ENCODE measurements at regions not wholly inside any gene's neighbourhood (a gene's known extent, or its start where the extent isn't known, plus 50 kb on each side); places are given as distances from the start of the nearest gene placed in this dataset.

DNA sequence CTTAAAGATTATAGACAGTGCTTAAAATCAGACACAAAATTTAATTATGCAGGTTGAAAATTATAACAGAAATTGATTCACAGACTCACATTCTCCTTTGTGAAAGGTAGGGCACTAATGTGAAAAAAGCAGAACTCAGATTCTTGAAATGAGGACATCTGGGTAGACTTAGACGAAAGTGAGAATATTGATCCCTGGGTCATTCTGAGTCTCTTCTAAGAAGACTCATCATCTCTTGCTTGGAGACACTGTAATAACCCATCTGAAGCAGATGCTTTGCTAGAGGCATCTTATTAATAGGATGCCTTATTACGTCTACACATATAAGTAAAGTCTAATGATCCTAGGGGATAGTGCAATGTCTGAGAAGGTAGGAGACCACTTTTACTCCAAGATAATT, 274.4 kb downstream of the HINT1 start:
- no peak overlapping the region for H3K9ac ChIP-seq (ENCODE audit: low read length)

DNA sequence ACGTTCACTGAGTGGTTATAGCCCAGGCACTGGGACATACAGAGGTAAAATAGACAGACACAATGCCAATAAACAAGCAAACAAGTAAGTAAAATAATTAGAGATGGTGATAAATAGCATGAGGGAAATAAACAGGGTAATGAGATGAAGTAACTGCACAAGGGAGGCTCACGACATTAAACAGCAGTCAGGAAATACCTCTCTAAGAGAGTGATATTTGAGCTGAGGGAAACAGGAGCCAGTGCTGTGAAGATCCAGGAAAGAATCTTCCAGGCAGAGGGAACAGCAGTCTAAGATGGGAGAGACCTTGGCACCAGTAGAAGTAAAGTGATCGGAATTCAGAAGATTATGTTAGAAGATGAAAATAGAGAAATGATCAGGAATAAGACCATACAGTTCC, 279.4 kb downstream of the HINT1 start:
- Histone ChIP-seq H3K27ac (ENCODE audit: low read depth, low read length) (no peak overlapping the region), H3K27me3 (ENCODE audit: control insufficient read depth, insufficient read depth, low read length) (no peaks in the 10 kb centered on the region), H3K9ac (ENCODE audit: low read length) (no peak overlapping the region), H3K9me3 (ENCODE audit: control insufficient read depth, insufficient read depth, low read depth, low read length) (no peaks in the 10 kb centered on the region), H3K36me3 (ENCODE audit: control insufficient read depth, insufficient read depth, low read length) (no peaks in the 10 kb centered on the region), H3K4me3 (ENCODE audit: low read depth, low read length) (no peak overlapping the region), H3K4me1 (ENCODE audit: control insufficient read depth, insufficient read depth, low read length) (peaks cover 14% of the 10 kb centered on the region; the same call in 1 of the 2 replicates)

More for the DNA sequence above, 274.4 kb downstream of the HINT1 start:
- peaks cover 9% of the 10 kb centered on the region; the same call in 1 of the 2 replicates for H3K4me1 ChIP-seq (ENCODE audit: control insufficient read depth, insufficient read depth, low read length)
- H3K27ac ChIP-seq (ENCODE audit: low read depth, low read length): no peak overlapping the region
- no peaks in the 10 kb centered on the region for H3K36me3 ChIP-seq (ENCODE audit: control insufficient read depth, insufficient read depth, low read length)
- H3K9me3 ChIP-seq (ENCODE audit: control insufficient read depth, insufficient read depth, low read depth, low read length): no peaks in the 10 kb centered on the region
- no peak overlapping the region for H3K4me3 ChIP-seq (ENCODE audit: low read depth, low read length)
- no peaks in the 10 kb centered on the region for H3K27me3 ChIP-seq (ENCODE audit: control insufficient read depth, insufficient read depth, low read length)

DNA sequence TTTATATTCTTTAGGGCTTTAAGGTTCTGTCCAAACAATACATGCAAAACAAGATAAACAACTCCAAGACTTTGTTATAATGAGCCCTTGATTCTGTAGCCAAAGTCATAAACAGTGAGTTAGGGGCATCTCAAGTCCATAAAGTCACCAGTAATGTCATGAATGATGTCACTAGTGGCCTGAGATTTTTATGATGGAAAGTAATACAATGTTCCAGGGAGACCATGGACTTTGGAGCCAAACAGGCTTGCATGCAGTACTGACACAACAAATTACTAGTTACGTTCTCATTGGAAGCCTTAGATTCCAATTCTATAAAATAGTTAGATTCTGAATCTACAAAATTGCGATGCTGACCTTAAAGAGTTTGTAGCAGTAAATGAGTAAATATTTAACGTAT, 280.0 kb downstream of the HINT1 start:
- Histone ChIP-seq H3K9me3 (ENCODE audit: control insufficient read depth, insufficient read depth, low read depth, low read length) (no peaks in the 10 kb centered on the region), H3K9ac (ENCODE audit: low read length) (no peak overlapping the region)

DNA sequence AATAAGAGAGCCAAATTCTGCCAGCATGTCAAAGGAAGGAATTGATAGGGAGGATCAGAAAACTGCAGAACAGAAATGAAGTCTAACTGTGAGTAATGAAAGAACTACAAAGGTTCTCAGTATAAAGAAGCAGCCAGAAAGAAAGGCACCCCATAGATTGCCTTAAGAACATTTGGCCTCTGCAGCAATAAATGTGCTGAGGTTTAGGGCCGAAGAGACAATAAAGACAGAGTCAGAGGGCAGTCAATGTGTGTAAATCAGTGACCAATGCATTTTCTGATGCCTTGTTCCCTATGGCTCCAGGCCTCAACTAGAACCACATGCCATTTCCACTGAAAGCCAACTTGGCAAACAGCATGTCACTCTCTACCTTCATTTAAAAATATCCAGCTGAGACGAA, 281.0 kb downstream of the HINT1 start:
- Histone ChIP-seq H3K9me3 (ENCODE audit: control insufficient read depth, insufficient read depth, low read depth, low read length) (0 out of 2 replicates have a peak, but pooled peaks cover 4% of the 10 kb centered on the region), H3K4me3 (ENCODE audit: low read depth, low read length) (no peak overlapping the region), H3K4me1 (ENCODE audit: control insufficient read depth, insufficient read depth, low read length) (peaks cover 14% of the 10 kb centered on the region; the same call in 1 of the 2 replicates), H3K9ac (ENCODE audit: low read length) (no peak overlapping the region), H3K27me3 (ENCODE audit: control insufficient read depth, insufficient read depth, low read length) (no peaks in the 10 kb centered on the region), H3K36me3 (ENCODE audit: control insufficient read depth, insufficient read depth, low read length) (no peaks in the 10 kb centered on the region), H3K27ac (ENCODE audit: low read depth, low read length) (no peak overlapping the region)

More for the DNA sequence above, 280.0 kb downstream of the HINT1 start:
- H3K27me3 ChIP-seq (ENCODE audit: control insufficient read depth, insufficient read depth, low read length): no peaks in the 10 kb centered on the region
- no peak overlapping the region for H3K4me3 ChIP-seq (ENCODE audit: low read depth, low read length)
- H3K36me3 ChIP-seq (ENCODE audit: control insufficient read depth, insufficient read depth, low read length): no peaks in the 10 kb centered on the region
- peaks cover 14% of the 10 kb centered on the region; the same call in 1 of the 2 replicates for H3K4me1 ChIP-seq (ENCODE audit: control insufficient read depth, insufficient read depth, low read length)
- no peak overlapping the region for H3K27ac ChIP-seq (ENCODE audit: low read depth, low read length)

DNA sequence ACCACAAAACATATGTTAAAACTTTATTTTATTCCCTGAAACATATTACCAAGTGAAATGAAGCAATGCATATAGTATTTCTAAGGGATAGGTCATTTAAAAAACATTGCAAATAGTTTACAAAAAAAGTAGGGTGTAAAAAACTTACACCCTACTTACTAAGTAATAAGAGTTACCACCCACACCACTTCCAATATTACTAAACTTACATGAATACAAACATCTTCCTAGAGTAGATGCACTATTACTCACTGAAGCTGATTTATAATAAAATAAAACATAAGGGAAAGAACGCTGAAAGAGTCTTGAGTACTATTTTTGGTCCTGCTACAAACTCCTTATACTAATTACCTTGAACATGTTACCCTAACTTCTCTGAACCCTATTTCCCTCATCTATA, 289.4 kb downstream of the HINT1 start:
- Histone ChIP-seq H3K27me3 (ENCODE audit: control insufficient read depth, insufficient read depth, low read length) (no peaks in the 10 kb centered on the region), H3K4me3 (ENCODE audit: low read depth, low read length) (no peak overlapping the region), H3K9me3 (ENCODE audit: control insufficient read depth, insufficient read depth, low read depth, low read length) (peaks cover 9% of the 10 kb centered on the region; the same call in 1 of the 2 replicates), H3K9ac (ENCODE audit: low read length) (no peak overlapping the region), H3K27ac (ENCODE audit: low read depth, low read length) (no peak overlapping the region), H3K36me3 (ENCODE audit: control insufficient read depth, insufficient read depth, low read length) (no peaks in the 10 kb centered on the region), H3K4me1 (ENCODE audit: control insufficient read depth, insufficient read depth, low read length) (peaks cover 8% of the 10 kb centered on the region)

DNA sequence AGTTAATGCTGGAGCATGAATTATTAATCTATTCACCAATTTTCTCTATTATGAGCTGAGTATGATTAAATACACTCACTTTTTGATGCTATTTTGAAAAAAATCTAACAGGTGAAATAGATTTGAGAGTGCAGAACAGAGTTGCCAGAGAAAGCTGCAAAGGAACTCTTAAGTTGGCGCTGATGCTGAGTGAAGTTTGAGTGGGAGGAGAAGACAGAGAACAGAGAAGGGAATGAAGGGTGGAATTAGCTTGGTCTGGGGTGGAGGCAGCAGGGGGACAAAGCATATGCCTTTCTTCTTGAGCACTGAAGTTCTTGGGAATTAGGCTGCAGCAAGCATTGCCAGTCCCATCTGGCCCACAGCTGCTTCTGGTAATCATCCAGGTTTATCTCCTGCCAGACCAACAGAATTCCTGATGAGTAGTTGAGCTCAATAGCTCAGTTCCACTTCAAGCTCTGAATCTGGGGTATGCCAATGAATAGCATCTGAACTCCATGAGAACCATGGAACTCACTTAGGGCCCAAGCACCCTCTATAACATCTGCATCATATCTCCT, 290.1 kb downstream of the HINT1 start:
- Histone ChIP-seq H3K36me3 (ENCODE audit: control insufficient read depth, insufficient read depth, low read length) (no peaks in the 10 kb centered on the region), H3K27ac (ENCODE audit: low read depth, low read length) (no peak overlapping the region), H3K4me1 (ENCODE audit: control insufficient read depth, insufficient read depth, low read length) (peaks cover 8% of the 10 kb centered on the region), H3K9me3 (ENCODE audit: control insufficient read depth, insufficient read depth, low read depth, low read length) (peaks cover 9% of the 10 kb centered on the region; the same call in 1 of the 2 replicates), H3K9ac (ENCODE audit: low read length) (no peak overlapping the region), H3K27me3 (ENCODE audit: control insufficient read depth, insufficient read depth, low read length) (no peaks in the 10 kb centered on the region), H3K4me3 (ENCODE audit: low read depth, low read length) (no peak overlapping the region)

DNA sequence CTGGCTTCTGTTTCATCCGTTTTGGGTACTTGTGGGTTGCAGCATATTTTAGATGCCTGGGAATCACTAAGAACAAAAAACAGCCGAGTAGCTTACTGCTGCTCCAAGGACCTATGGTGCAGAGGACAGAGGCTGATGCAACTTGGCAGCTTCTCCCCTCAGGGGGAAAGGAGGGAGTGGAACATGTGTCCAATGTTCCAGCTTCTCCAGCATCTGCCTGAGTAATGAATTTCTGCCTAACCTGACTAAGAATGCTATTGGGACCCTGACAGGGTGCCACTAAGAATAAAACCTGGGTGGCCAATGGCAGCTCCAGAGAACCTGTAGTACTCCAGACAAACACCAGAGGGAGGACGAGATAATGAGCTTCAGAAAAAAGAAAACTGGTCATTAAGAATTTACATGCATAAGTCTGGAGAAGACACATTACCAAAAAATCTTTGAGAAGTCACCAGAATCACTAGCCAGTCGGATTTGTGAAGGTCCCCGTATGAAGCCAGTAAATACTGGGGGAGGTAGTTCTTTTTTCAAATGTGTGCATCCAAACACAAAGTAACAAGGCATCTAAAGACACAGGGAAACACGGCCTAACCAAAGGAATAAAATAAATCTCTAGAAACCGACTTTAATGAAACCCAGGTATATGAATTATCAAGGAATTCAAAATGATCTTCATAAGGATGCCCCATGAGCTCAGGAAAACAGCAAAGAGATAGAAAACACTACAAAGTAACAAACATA, 293.5 kb downstream of the HINT1 start:
- H3K9ac ChIP-seq (ENCODE audit: low read length): no peak overlapping the region
- no peaks in the 10 kb centered on the region for H3K9me3 ChIP-seq (ENCODE audit: control insufficient read depth, insufficient read depth, low read depth, low read length)
- H3K36me3 ChIP-seq (ENCODE audit: control insufficient read depth, insufficient read depth, low read length): no peaks in the 10 kb centered on the region
- H3K27ac ChIP-seq (ENCODE audit: low read depth, low read length): no peak overlapping the region
- peaks cover 13% of the 10 kb centered on the region for H3K4me1 ChIP-seq (ENCODE audit: control insufficient read depth, insufficient read depth, low read length)
- no peak overlapping the region for H3K4me3 ChIP-seq (ENCODE audit: low read depth, low read length)
- no peaks in the 10 kb centered on the region for H3K27me3 ChIP-seq (ENCODE audit: control insufficient read depth, insufficient read depth, low read length)

DNA sequence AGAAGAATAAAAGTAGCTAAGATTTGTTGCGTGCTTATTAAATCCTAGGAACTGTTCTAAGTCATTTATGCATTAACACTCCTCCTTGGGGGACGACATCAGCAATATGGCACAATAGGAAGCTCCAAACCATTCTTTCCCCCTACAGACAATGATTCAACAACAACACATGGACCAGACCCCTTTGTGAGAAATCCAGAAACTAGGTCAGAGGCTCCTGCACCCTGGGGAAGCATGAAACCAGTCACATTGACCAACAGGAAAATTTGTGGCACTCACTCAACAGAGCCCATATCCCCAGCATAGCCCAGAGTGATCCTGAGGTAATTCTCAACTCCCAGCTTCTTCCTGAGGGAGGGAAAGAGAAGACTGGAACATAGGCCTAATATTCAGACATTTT, 294.4 kb downstream of the HINT1 start:
- H3K27ac ChIP-seq (ENCODE audit: low read depth, low read length): no peak overlapping the region
- no peaks in the 10 kb centered on the region for H3K36me3 ChIP-seq (ENCODE audit: control insufficient read depth, insufficient read depth, low read length)
- H3K27me3 ChIP-seq (ENCODE audit: control insufficient read depth, insufficient read depth, low read length): no peaks in the 10 kb centered on the region
- no peak overlapping the region for H3K9ac ChIP-seq (ENCODE audit: low read length)
- H3K9me3 ChIP-seq (ENCODE audit: control insufficient read depth, insufficient read depth, low read depth, low read length): no peaks in the 10 kb centered on the region
- peaks cover 13% of the 10 kb centered on the region for H3K4me1 ChIP-seq (ENCODE audit: control insufficient read depth, insufficient read depth, low read length)
- no peak overlapping the region for H3K4me3 ChIP-seq (ENCODE audit: low read depth, low read length)

DNA sequence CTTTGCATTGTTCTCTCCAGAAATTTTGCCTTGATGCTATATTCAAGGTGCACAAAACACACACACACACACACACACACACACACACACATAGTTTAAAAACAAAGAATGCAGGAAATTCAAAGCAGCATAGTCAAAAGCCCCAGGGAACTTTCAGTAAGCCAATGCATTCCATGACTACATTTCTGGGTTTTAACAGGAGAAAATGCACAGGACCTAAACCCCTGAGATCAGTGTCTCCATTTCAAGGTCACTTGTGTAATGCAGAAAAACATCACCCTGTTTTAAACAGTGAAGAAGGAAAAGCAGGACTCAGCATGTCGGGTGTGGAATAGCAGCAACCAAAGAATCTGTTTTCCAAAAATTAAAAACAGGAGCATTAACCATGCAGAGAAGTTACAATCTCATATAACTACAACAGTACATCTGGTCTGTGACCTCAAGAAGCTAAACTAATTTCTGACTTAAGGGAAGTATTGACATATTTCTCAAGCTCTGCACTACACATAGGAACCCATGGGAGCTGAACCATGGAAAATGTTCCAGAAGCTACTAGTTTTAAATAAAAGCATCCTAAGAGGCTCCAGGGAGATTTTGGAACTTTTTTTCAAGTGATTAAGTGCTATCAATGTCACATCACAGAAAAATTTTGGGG, 296.7 kb downstream of the HINT1 start:
- Histone ChIP-seq H3K4me3 (ENCODE audit: low read depth, low read length) (no peak overlapping the region), H3K27me3 (ENCODE audit: control insufficient read depth, insufficient read depth, low read length) (no peaks in the 10 kb centered on the region), H3K9me3 (ENCODE audit: control insufficient read depth, insufficient read depth, low read depth, low read length) (peaks cover 16% of the 10 kb centered on the region), H3K9ac (ENCODE audit: low read length) (no peak overlapping the region), H3K4me1 (ENCODE audit: control insufficient read depth, insufficient read depth, low read length) (peaks cover 13% of the 10 kb centered on the region), H3K27ac (ENCODE audit: low read depth, low read length) (no peak overlapping the region), H3K36me3 (ENCODE audit: control insufficient read depth, insufficient read depth, low read length) (no peaks in the 10 kb centered on the region)

DNA sequence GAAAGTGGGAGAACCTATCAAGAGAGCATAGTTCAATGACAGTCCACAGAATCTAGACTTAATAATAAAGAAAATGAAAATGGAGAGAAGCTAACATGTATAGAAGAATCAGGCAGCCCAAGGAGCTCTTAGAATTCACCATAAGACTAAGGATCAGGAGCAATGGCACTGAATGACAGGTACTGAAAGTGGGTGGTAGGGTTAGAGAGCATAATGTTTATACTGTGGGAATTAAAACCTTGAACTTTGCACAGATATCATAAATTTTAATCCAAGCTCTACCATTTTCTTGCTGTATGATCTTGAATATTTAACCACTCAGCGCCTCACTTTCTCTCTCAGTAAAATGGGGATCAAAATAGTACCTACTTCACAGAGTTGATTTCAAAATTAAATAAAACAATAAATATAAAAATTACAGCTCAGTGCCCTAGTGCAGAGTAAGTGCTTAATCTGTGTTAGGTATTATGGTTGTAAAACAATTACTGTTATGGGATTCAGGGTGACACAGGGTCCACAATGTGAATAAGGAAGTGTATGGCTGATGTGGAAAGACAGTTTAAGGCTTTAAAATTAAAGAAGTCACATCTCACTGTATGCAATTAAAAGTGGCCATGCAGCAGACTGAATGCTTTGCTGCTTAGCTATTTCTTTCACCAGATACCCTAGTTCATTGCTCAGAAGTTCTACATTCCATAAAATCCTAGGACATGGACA, 319.8 kb downstream of the HINT1 start:
- Histone ChIP-seq H3K9me3 (ENCODE audit: control insufficient read depth, insufficient read depth, low read depth, low read length) (peaks cover 5% of the 10 kb centered on the region; the same call in 1 of the 2 replicates), H3K27ac (ENCODE audit: low read depth, low read length) (no peak overlapping the region), H3K36me3 (ENCODE audit: control insufficient read depth, insufficient read depth, low read length) (no peaks in the 10 kb centered on the region), H3K4me1 (ENCODE audit: control insufficient read depth, insufficient read depth, low read length) (no peaks in the 10 kb centered on the region), H3K4me3 (ENCODE audit: low read depth, low read length) (no peak overlapping the region), H3K27me3 (ENCODE audit: control insufficient read depth, insufficient read depth, low read length) (no peaks in the 10 kb centered on the region), H3K9ac (ENCODE audit: low read length) (no peak overlapping the region)

Measured in HUES6 (cell line).